K562 (cell line): ENCODE measurements at regions not wholly inside any gene's neighbourhood (a gene's known extent, or its start where the extent isn't known, plus 50 kb on each side); places are given as distances from the start of the nearest gene placed in this dataset.
"Not testable (repeated sequence)": the region's sequence is repeated elsewhere in the genome, so short reads cannot be mapped to it uniquely, and the experiment has no call there.

Experiments used
- ATAC-seq: fragments of 200-7000 bp; cut with Tn5 transposase; 3 replicates; pipeline ENCODE4 v1.9.1; 2020; ENCODE audit warnings: moderate library complexity
- BruUV-seq: library from RNA; stranded (reverse); fragments of 400-500 nt; replicated peaks from 2 replicates; lab custom pipeline; 2021; lab: Mats Ljungman, UMichigan
- CTCF ChIA-PET: fragments of 300-600 bp; formaldehyde crosslinking; extraction: SDS; loops from one replicate; lab custom pipeline; 2021; ENCODE audit warnings: low intra/inter-chr PET ratio; lab: Yijun Ruan, JAX
- POLR2A ChIA-PET: fragments of 300-600, 350-650 bp; sonication (Branson Sonifier 250); formaldehyde crosslinking; extraction: SDS; loops from one replicate; lab custom pipeline; 2021; ENCODE audit warnings: antibody characterized with exemption, inconsistent platforms; lab: Yijun Ruan, JAX
- DNase-seq, 4 experiments: peaks; one replicate each; pipeline versions ENCODE4 v3.0.0 to v3.0.0-alpha.2; 2011 to 2018; ENCODE audit warnings: low spot score in 3 of 4, mixed read lengths in 3 of 4; ENCODE audit errors: extremely low read depth in 1 of 4
- FAIRE-seq: peaks from 2 replicates; lab custom pipeline; 2011; peaks lifted over from hg19 to GRCh38; lab: Jason Lieb, UNC
- H2AFZ ChIP-seq: 2 replicates; pipeline ENCODE4 v1.6.0; 2011; ENCODE audit warnings: low read depth, low read length, control low read depth, inconsistent platforms
- H3K27ac ChIP-seq: fragments of 200-600 bp; 3 replicates; pipeline ENCODE4 v1.8.0; 2011; ENCODE audit warnings: low read depth, mild to moderate bottlenecking, control low read depth, inconsistent platforms, low read length, moderate library complexity, mixed read lengths; ENCODE audit errors: extremely low read depth
- H3K27me3 ChIP-seq, 2 experiments: fragments of 300-600 bp in 1 of 2; 2 replicates in 1 of 2; 3 replicates in 1 of 2; pipeline versions ENCODE4 v1.6.0 to v1.8.0; 2011; ENCODE audit warnings: inconsistent platforms in 2 of 2, low read length in 2 of 2, mild to moderate bottlenecking in 1 of 2, mixed read lengths in 1 of 2, moderate library complexity in 1 of 2; ENCODE audit not compliant: control insufficient read depth in 2 of 2, insufficient read depth in 2 of 2
- H3K36me3 ChIP-seq: fragments of 300-600 bp; 3 replicates; pipeline ENCODE4 v1.8.0; 2011; ENCODE audit warnings: mild to moderate bottlenecking, low read length, inconsistent platforms; ENCODE audit not compliant: control insufficient read depth, insufficient read depth
- H3K4me1 ChIP-seq, 2 experiments: fragments of 200-600 bp in 1 of 2; replicated peaks in 1 of 2; 2 replicates in 1 of 2; 3 replicates in 1 of 2; pipeline versions ENCODE4 v1.5.1 to v1.8.0; 2011; ENCODE audit warnings: inconsistent platforms in 2 of 2, low read length in 2 of 2, mild to moderate bottlenecking in 1 of 2, mixed read lengths in 1 of 2, moderate library complexity in 1 of 2; ENCODE audit not compliant: control insufficient read depth in 2 of 2, insufficient read depth in 2 of 2
- H3K4me2 ChIP-seq: 2 replicates; pipeline ENCODE4 v1.6.1; 2011; ENCODE audit warnings: low read length, control low read depth, inconsistent platforms, mixed read lengths; ENCODE audit not compliant: insufficient read depth
- H3K4me3 ChIP-seq: fragments of 200-600 bp; sonication (generic), shearing (Covaris generic); 2 replicates; pipeline ENCODE4 v1.5.1; 2016; ENCODE audit warnings: control low read depth, inconsistent platforms
- H3K79me2 ChIP-seq: fragments of 200-600 bp; 3 replicates; pipeline ENCODE4 v1.8.0; 2011; ENCODE audit warnings: low read length, inconsistent platforms; ENCODE audit not compliant: control insufficient read depth, insufficient read depth
- H3K9ac ChIP-seq, 2 experiments: 2 replicates each; pipeline versions ENCODE4 v1.6.0 to v1.6.1; 2011; ENCODE audit warnings: low read depth in 2 of 2, low read length in 2 of 2, control low read depth in 1 of 2, inconsistent platforms in 1 of 2, mild to moderate bottlenecking in 1 of 2, mixed read lengths in 1 of 2; ENCODE audit not compliant: insufficient read depth in 1 of 2
- H3K9me1 ChIP-seq: one replicate; pipeline ENCODE4 v1.6.0; 2011; ENCODE audit warnings: inconsistent platforms, mild to moderate bottlenecking, low read length, moderate library complexity; ENCODE audit not compliant: control insufficient read depth, insufficient read depth
- H3K9me3 ChIP-seq: replicated peaks from 2 replicates; pipeline ENCODE4 v1.5.1; 2011; ENCODE audit warnings: low read depth, low read length, inconsistent platforms; ENCODE audit not compliant: control insufficient read depth, insufficient read depth
- H4K20me1 ChIP-seq: replicated peaks from 2 replicates; pipeline ENCODE4 v1.6.1; 2011; ENCODE audit warnings: low read length, inconsistent platforms, mixed read lengths; ENCODE audit not compliant: control insufficient read depth, insufficient read depth
- ATF1 ChIP-seq, 2 experiments: fragments of 450-650 bp in 1 of 2; IDR thresholded peaks; 2 replicates each; pipeline ENCODE4 v1.6.1; 2016; ENCODE audit warnings: missing compliant biosample characterization in 1 of 2, missing genetic modification characterization in 1 of 2
- IRF9 ChIP-seq: fragments of 450-650 bp; IDR thresholded peaks from 2 replicates; pipeline ENCODE4 v1.6.1; 2016; ENCODE audit warnings: missing biosample characterization, missing genetic modification characterization
- ZNF431 ChIP-seq: sonication (generic); formaldehyde crosslinking; IDR thresholded peaks from 2 replicates; pipeline ENCODE4 v1.8.0; 2022; ENCODE audit warnings: mild to moderate bottlenecking, missing genetic modification reagents
- WGBS: fragments of 100-300 bp; shearing (Covaris generic); methylation state at CpG from one replicate; pipeline ENCODE4 v1.1.6; 2016; ENCODE audit warnings: low coverage, mixed read lengths; ENCODE audit not compliant: insufficient coverage; ENCODE audit errors: missing lambda C conversion rate; 5-methylcytosine and 5-hydroxymethylcytosine counted together
- in situ Hi-C: fragments of 300-500 bp; cut with MboI; formaldehyde crosslinking; loops from 4 replicates; pipeline ENCODE4 v1.15.0; 2018; ENCODE audit warnings: inconsistent platforms, mixed read lengths
- intact Hi-C: fragments of 100-400 bp; cut with micrococcal nuclease; formaldehyde crosslinking; loops from 2 replicates; pipeline ENCODE4 v1.14.2; 2022
- TF ChIP-seq, protein P1 (sequence below), 2 experiments: fragments of 450-650 bp in 1 of 2; sonication (generic) in 1 of 2; formaldehyde crosslinking; conservative IDR thresholded peaks; 2 replicates each; pipeline versions ENCODE4 v1.4.0 to v1.8.1; 2020 to 2022; ENCODE audit warnings: mild to moderate bottlenecking in 1 of 2, missing genetic modification reagents in 1 of 2

DNA sequence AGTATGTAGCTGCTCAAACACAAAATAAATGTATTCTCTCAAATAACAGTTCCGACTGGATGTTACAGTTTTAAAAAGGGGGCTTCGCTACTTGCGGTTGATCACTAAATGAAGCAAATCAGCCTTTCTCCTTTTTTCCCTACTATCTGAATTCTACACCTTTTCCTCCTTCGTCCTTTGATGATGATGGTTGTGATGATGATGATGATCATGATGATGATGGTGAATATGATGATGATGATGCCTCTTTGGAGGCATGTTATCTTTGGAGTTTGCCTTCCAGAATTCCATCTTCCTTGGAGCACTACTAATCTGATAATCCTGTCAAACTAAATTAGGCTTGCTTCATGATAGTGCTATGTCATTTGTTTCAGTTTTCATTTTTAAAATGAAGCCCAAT, 1073.3 kb downstream of the SOCS6 start (continued):
- TF ChIP-seq IRF9 (tag) (no peak), ATF1 (CRISPR knock-in tag; IDR thresholded peaks at IDR 0.05) (no peak), ATF1 (tag; IDR thresholded peaks at IDR 0.05) (no peak), ZNF431 (CRISPR knock-in tag) (no peak)
- TF ChIP-seq, protein P1, sequence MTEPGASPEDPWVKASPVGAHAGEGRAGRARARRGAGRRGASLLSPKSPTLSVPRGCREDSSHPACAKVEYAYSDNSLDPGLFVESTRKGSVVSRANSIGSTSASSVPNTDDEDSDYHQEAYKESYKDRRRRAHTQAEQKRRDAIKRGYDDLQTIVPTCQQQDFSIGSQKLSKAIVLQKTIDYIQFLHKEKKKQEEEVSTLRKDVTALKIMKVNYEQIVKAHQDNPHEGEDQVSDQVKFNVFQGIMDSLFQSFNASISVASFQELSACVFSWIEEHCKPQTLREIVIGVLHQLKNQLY (CRISPR knock-in tag; conservative IDR thresholded peaks at IDR 0.05) = no peak

GRCh38 chr18:71355599-71355998, 1066.8 kb downstream of the SOCS6 start:
- intact Hi-C loops, H3K9me3 ChIP-seq, H3K27ac ChIP-seq, H3K9me1 ChIP-seq, H3K4me1 ChIP-seq, H3K9ac ChIP-seq, CTCF ChIA-PET, H3K36me3 ChIP-seq, H3K4me2 ChIP-seq, H4K20me1 ChIP-seq, ATAC-seq, BruUV-seq, POLR2A ChIA-PET, H3K27me3 ChIP-seq, H3K79me2 ChIP-seq, FAIRE-seq, in situ Hi-C loops, DNase-seq, H3K4me3 ChIP-seq, H2AFZ ChIP-seq: not testable (repeated sequence)
- WGBS = no CpG with 5 or more reads among the region's 3 CpGs
